IPS-NIHi7 (cell line): ENCODE measurements at regions not wholly inside any gene's neighbourhood (a gene's known extent, or its start where the extent isn't known, plus 50 kb on each side); places are given as distances from the start of the nearest gene placed in this dataset.

Source experiments
- DNase-seq: peaks from one replicate; pipeline ENCODE4 v3.0.0; 2012; ENCODE audit warnings: mixed read lengths; ENCODE audit errors: extremely low spot score

- no peak for DNase-seq
Measured at GRCh38 chr15:39471785-39472574, 108.9 kb upstream of the THBS1 start.

DNA sequence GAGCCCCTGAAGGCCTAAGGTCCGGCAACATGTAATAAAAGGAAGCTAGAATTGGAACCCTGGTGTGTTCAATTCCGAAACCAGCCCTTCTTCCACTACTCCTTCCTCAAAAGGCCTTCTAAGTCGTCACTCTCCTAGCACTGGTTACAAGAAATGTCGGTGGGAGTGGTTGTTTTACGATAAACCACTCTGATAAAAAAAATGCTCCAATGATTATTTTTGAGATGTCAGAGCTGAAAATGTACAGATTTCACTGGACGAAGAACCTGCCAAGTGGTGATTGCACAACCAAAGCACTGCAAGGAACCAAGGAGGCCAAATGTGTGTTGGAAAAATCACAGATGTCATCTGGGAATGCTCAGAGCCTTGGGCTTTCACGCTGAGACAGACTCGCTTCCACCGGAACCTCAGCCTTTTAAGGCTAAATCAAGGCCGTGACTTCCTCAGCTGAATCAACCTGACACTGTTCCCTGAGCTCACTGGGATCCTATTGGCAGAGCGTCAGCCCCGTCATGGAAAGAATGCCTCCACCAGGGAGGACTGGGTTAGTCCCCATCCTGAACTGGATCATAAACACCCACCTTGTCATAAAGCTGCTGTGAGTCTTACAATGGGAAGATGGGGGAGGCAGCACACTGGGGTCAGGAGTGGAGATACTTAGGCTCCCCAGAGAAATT lies 108.1 kb upstream of the THBS1 start:
- DNase-seq: no peak

DNA sequence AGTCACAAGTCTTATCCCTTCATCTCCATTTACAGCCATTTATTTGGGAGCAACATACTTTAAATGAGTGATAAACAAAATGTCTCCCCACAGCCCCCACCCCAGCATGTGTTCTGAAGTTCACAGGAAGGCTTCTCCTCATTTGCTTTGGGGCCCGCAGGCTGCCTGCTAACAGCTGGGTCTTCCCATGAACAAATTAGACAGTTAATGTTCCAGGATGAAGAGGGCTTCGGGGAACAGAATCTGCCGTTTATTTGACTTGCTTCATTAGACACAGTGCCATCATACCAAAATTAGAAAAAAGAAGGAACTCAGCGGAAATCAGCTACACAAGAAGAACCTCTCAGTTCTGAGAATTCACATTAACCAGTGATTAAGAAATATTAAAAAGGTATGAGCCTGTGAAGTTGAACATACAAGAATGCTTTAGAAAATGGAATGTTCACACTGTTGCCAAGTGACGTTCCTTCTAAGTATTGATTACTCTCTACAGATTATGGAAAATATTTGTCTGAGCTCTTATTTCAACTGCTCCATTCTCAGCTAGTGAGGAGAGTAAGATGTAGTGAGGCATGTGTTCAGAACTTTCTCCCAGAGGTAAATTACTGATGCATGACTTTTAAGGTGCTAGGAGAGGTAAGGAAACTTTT lies 107.5 kb upstream of the THBS1 start:
- DNase-seq: no peak

- no peak for DNase-seq
Measured at GRCh38 chr15:39474657-39475056, 106.2 kb upstream of the THBS1 start.

DNA sequence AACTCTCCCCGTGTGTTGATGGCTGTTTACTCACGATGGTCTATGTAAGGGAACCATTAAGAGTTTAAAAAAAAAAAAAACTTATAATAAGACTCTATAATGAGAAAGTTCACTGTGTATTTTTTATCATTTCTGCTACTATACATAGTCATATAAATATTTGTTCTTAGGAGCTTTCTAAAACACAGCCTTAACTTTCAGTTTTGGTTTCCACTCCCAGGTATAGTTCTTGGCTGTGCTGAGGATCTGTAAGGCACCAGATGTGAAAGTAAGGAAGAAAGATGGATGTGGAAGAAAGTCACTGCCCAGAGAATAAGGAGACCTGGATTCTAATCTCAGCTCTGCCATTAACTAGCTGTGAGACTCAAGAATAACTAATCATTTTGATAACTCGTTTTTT lies 101.9 kb upstream of the THBS1 start:
- DNase-seq: no peak

DNA sequence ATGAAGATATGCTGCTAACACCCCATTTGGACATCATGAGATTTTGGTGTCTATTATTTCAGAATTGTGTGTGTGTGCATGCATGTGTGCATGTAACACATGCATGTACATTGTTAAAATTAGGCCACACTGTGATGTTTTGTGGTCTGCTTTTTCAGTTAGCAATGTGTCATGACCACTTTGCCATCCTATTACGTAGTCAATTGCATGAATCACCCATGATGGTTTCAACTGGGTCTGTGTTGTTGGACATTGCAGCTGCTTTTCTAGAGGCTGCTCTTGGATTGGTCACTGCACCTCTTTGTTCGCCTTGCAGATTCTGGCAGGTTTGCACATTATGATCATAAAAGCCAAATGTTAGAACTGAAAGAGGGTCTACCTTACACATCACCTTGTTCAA lies 101.0 kb upstream of the THBS1 start:
- DNase-seq: no peak

GRCh38 chr15:39482459-39482858 lies 98.4 kb upstream of the THBS1 start:
- DNase-seq: no peak

DNA sequence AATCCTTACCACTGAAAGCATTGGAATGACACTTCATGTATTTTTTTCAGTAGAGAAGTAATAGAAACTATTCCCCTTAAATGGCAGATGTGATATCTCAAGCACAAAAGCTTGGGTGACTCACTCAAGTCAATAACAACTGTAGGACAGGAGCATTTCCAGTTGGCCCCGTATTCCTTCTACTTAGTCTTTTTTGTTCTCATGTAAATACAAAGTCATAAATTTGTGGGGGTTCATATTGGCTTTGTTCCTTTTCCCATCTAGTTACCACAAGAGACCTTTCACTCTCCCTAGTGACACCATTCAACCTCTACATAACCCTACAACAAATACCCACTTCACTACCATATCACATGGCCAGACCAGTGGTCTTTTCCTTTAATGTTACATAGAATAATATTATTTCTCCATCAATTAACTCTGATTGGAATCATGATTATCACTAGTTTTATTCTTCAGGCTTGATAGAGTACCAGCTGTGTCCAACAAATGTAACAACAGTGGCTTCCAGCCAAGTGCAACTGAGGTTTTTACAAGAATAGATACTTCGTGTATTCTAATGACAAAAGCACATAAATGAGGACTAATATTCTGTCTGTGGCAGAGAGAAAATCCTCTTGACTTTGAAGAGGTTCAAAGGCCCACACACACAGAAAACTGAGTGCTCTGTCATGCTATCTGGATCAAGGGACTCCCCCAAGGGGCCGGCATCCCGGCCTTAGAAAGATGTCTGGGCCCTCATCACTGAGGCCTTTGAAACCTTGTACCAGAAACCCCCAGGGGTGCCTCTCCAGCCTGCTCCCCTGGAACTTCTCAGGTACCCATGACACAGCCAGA lies 94.0 kb upstream of the THBS1 start:
- no peak for DNase-seq

DNA sequence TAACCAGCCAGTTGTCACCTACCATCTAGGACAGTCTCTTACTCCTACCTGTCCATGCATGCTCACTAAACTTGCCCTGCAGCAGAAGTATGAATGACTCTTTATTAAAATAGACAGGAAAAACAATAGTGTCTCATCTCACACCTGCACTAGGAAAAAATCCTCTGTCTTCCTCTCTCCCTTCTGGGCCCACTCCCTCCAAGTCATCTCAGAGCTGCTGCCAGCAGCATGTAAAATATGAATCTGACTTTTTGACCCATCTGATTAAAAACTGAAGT lies 93.5 kb upstream of the THBS1 start:
- no peak for DNase-seq

- DNase-seq: no peak
Measured at GRCh38 chr15:39488516-39488915, 92.4 kb upstream of the THBS1 start.

GRCh38 chr15:39488961-39489360 lies 91.9 kb upstream of the THBS1 start:
- no peak for DNase-seq

DNA sequence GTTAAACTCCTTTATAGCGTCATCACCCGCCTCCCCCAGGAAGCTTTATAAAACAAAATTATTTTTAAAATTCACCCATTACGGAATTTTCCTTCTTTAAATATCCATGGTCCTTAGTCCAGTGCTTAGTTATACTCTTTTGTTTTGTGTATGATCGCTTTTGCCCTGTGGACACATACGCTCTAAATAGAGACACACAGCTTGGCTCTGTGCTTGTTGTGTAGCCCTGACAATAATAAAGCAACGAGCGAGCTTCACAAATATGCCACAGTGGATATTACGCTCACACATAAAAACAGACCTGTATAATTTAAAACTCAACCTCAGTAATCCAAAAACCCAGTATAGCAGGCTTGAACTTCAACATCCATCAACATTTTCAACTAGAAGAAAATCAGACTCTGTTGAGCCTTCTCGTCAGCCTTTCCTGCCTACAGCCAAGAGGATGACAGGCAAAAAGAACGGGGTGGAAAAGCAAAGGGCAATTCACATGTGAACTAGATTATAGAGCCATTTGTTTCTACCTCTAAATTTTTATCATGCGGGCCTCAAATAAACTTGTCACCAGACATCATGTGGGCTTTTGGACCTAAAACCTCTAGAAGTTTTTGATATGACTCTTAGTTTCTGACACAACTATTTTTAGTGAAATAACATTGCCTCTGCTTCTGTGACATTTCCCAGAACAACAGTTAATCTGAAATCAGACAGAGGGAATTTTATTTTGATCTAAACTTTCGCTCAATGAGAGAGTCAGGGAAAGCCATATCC lies 89.6 kb upstream of the THBS1 start:
- no peak for DNase-seq

- DNase-seq: no peak
Measured at GRCh38 chr15:39491886-39492490, 88.9 kb upstream of the THBS1 start.

DNA sequence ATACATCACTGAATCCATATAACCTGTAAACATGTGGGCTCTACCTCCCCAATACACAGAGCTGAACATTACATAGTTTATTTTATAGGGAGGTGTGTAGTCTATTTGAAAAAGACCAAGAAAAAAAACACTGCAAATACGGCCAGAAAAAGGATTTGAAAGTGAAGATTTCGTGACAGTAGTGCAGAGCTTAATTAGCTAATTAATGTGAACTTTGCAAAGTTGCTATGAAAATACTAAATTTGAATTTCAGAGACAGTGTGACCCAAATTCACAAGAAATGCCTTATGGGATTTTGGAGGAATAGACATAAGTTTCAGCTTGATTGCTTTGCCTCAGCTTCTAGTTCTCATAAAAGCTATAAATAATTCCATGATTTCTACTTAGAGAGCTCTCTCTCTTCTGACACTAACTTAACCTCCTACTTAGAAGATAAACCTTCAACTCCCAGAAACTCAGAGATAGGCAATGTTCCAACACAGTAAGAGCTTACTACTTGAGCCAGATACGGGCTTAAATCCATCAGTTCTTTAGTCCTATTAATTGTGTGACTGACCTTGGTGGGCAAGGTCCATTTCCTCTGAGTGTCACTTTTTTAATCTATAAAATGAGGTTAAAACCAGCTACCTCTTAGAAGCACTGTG lies 87.3 kb upstream of the THBS1 start:
- DNase-seq: no peak

- DNase-seq: no peak
Measured at GRCh38 chr15:39494462-39494861, 86.4 kb upstream of the THBS1 start.

DNA sequence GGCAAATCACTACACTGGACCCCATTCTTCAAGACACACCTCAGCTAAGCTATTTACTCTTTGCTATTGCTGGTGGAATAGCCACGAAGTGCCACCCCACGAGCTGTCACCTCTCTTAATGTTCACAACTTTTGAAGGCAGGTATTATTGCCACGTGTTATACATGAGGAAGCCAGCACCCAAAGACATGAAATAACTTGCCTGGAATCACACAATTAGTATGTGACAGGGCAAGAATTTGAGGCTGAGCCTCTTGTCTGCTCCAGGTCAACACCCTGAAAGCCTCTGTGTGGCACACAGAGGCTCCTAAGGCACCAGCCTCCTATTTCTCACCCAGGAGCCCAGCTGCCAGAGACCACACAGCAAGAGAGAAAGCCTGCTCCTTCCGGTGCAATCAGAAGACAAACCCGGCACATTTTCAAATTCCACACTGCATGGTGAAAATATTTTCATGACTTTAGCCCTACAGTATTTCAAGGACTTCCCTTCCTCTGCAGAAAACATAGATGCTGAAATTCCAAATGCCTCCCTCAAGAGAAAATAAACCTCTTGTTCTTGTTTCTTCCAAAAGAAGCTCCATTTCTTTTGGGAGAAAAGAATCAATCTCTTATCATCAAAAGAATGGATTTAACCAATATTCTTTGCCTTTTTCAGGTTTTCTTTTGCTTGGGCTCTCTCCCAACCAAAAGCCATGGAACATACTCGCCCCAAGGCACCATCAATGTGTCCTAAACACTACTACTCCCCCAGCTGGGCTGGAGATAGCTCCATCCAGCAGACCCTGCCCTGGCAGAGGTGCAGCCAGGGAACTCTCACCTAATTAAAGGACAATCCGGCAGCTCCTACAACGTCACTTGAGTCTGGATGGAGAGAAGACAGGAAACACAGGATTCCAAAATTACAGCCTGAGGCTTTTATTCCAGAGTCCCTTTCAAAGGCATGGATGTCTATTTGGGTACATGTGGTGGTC lies 84.7 kb upstream of the THBS1 start:
- DNase-seq: no peak

GRCh38 chr15:39497016-39497758 lies 83.7 kb upstream of the THBS1 start:
- no peak for DNase-seq

GRCh38 chr15:39497759-39498565 lies 82.9 kb upstream of the THBS1 start:
- DNase-seq: no peak
